HG02642 (cell line): ENCODE measurements at regions not wholly inside any gene's neighbourhood (a gene's known extent, or its start where the extent isn't known, plus 50 kb on each side); places are given as distances from the start of the nearest gene placed in this dataset.

Experiments
- ATAC-seq: cut with Tn5 transposase; IDR thresholded peaks from one replicate; pipeline ENCODE4 v1.9.1; 2021; ENCODE audit warnings: mild to moderate bottlenecking; ENCODE audit not compliant: unreplicated experiment, poor library complexity

- ATAC-seq = no peak
Observed at GRCh38 chr2:121895723-121896571, 140.5 kb downstream of the TSN start.

GRCh38 chr2:121897335-121897970, 142.0 kb downstream of the TSN start:
- ATAC-seq = peak; percentile 80

GRCh38 chr2:121898483-121898882, 143.0 kb downstream of the TSN start:
- ATAC-seq = no peak

- no peak for ATAC-seq
Observed at GRCh38 chr2:121900391-121900790, 144.9 kb downstream of the TSN start.

GRCh38 chr2:121902171-121902591, 146.7 kb downstream of the TSN start:
- ATAC-seq = no peak

- ATAC-seq = no peak
Observed at GRCh38 chr2:121902616-121903015, 147.2 kb downstream of the TSN start.

GRCh38 chr2:121903037-121903689, 147.7 kb downstream of the TSN start:
- ATAC-seq = no peak

GRCh38 chr2:121904656-121905055, 149.2 kb downstream of the TSN start:
- ATAC-seq = no peak

- no peak for ATAC-seq
Observed at GRCh38 chr2:121905201-121905600, 149.8 kb downstream of the TSN start.

- no peak for ATAC-seq
Observed at GRCh38 chr2:121906170-121906569, 150.7 kb downstream of the TSN start.

GRCh38 chr2:121907928-121908327, 152.5 kb downstream of the TSN start:
- no peak for ATAC-seq

- no peak for ATAC-seq
Observed at GRCh38 chr2:121910139-121910538, 154.7 kb downstream of the TSN start.

- ATAC-seq = no peak
Observed at GRCh38 chr2:121911036-121911435, 155.6 kb downstream of the TSN start.

GRCh38 chr2:121917143-121917542, 161.7 kb downstream of the TSN start:
- ATAC-seq = no peak

GRCh38 chr2:121918231-121918630, 162.8 kb downstream of the TSN start:
- ATAC-seq = no peak

- ATAC-seq = no peak
Observed at GRCh38 chr2:121919803-121920202, 164.4 kb downstream of the TSN start.

- ATAC-seq = no peak
Observed at GRCh38 chr2:121925466-121925865, 170.0 kb downstream of the TSN start.

- ATAC-seq = no peak
Observed at GRCh38 chr2:121943285-121943684, 187.8 kb downstream of the TSN start.

GRCh38 chr2:121944072-121944831, 188.8 kb downstream of the TSN start:
- ATAC-seq = no peak

GRCh38 chr2:121947674-121948073, 192.2 kb downstream of the TSN start:
- no peak for ATAC-seq

- no peak for ATAC-seq
Observed at GRCh38 chr2:121949271-121949670, 193.8 kb downstream of the TSN start.
